H1 (cell line): ENCODE measurements at regions not wholly inside any gene's neighbourhood (a gene's known extent, or its start where the extent isn't known, plus 50 kb on each side); places are given as distances from the start of the nearest gene placed in this dataset.

Source experiments
- ATF3 ChIP-seq: IDR thresholded peaks from 2 replicates; pipeline ENCODE4 v1.6.1; 2011; ENCODE audit warnings: low read depth, mild to moderate bottlenecking, low read length; ENCODE audit not compliant: insufficient read depth
- CTCF ChIP-seq, 3 experiments: IDR thresholded peaks; 1 replicate in 2 of 3; 2 replicates in 1 of 3; pipeline versions ENCODE4 v1.5.1 to v1.6.1; 2011; ENCODE audit warnings: low read length in 3 of 3, mild to moderate bottlenecking in 3 of 3, inconsistent platforms in 2 of 3, low read depth in 1 of 3, moderate library complexity in 1 of 3; ENCODE audit not compliant: insufficient read depth in 1 of 3; ENCODE audit errors: control extremely low read depth in 1 of 3
- NRF1 ChIP-seq: IDR thresholded peaks from 2 replicates; pipeline ENCODE4 v1.6.1; 2011; ENCODE audit warnings: mild to moderate bottlenecking, low read depth, low read length, improper control_type of control experiment
- PHF8 ChIP-seq: fragments of 200-600 bp; sonication (generic); conservative IDR thresholded peaks from 2 replicates; pipeline ENCODE4 v1.7.1; 2012; ENCODE audit warnings: low read depth, mild to moderate bottlenecking, inconsistent platforms, low read length, moderate library complexity
- SUZ12 ChIP-seq: fragments of 200-600 bp; sonication (generic); IDR thresholded peaks from 2 replicates; pipeline ENCODE4 v1.6.1; 2012; ENCODE audit warnings: mild to moderate bottlenecking, inconsistent platforms, low read length, moderate library complexity, mixed read lengths
- TAF1 ChIP-seq: IDR thresholded peaks from 2 replicates; pipeline ENCODE4 v1.6.1; 2011; ENCODE audit warnings: mild to moderate bottlenecking, low read depth, low read length

GRCh38 chr12:24544368-24544767, 404.5 kb downstream of the BCAT1 start:
- TF ChIP-seq ATF3 (no peak), TAF1 (no peak), CTCF (IDR thresholded peaks at IDR 0.05; ENCODE audit: control extremely low read depth in 1 of 3, insufficient read depth in 1 of 3, low read depth in 1 of 3, low read length in 3 of 3) (no peak), SUZ12 (no peak), NRF1 (no peak), PHF8 (no peak)
